WTC11 (cell line): ENCODE measurements at regions not wholly inside any gene's neighbourhood (a gene's known extent, or its start where the extent isn't known, plus 50 kb on each side); places are given as distances from the start of the nearest gene placed in this dataset.

Experiments
- ATAC-seq: fragments of 200-7000 bp; cut with Tn5 transposase; 2 replicates; pipeline ENCODE4 v1.10.0; 2021; ENCODE audit warnings: mild to moderate bottlenecking, moderate library complexity
- CTCF ChIA-PET: fragments of 300-600 bp; sonication (Branson Sonifier 250); formaldehyde crosslinking; loops from one replicate; lab custom pipeline; 2021; ENCODE audit warnings: antibody characterized with exemption; lab: Charles Lee
- POLR2A ChIA-PET: fragments of 350-600 bp; sonication (Branson Sonifier 250); formaldehyde crosslinking; loops from one replicate; lab custom pipeline; 2021; ENCODE audit warnings: antibody characterized with exemption; lab: Charles Lee
- DNase-seq: peaks from one replicate; pipeline ENCODE4 v3.0.0; 2021; ENCODE audit warnings: low spot score
- H3K27ac Mint-ChIP-seq: 2 replicates; pipeline ENCODE4 v1.8.0; 2021; ENCODE audit warnings: mixed read lengths
- H3K27me3 Mint-ChIP-seq: 2 replicates; pipeline ENCODE4 v1.8.0; 2021; ENCODE audit warnings: low read depth, mild to moderate bottlenecking, moderate library complexity, mixed read lengths
- H3K36me3 Mint-ChIP-seq: 2 replicates; pipeline ENCODE4 v1.8.0; 2021; ENCODE audit warnings: mixed read lengths
- H3K4me1 Mint-ChIP-seq: 2 replicates; pipeline ENCODE4 v1.8.0; 2022; ENCODE audit warnings: mixed read lengths
- H3K4me3 Mint-ChIP-seq: 2 replicates; pipeline ENCODE4 v1.8.0; 2021; ENCODE audit warnings: mild to moderate bottlenecking, moderate library complexity, mixed read lengths
- H3K9me3 Mint-ChIP-seq: 2 replicates; pipeline ENCODE4 v1.8.0; 2021; ENCODE audit warnings: mixed read lengths
- CBFB ChIP-seq: sonication (generic); formaldehyde crosslinking; IDR thresholded peaks from 2 replicates; pipeline ENCODE4 v1.8.1; 2022; ENCODE audit warnings: mild to moderate bottlenecking, low read depth, missing genetic modification reagents
- ETV6 ChIP-seq: sonication (generic); formaldehyde crosslinking; IDR thresholded peaks from 2 replicates; pipeline ENCODE4 v1.8.1; 2022; ENCODE audit warnings: mild to moderate bottlenecking, missing genetic modification reagents
- FOXP1 ChIP-seq: sonication (generic); formaldehyde crosslinking; IDR thresholded peaks from 2 replicates; pipeline ENCODE4 v1.8.0; 2022; ENCODE audit warnings: missing genetic modification reagents, mild to moderate bottlenecking, moderate library complexity, borderline replicate concordance
- GABPB1 ChIP-seq: sonication (generic); formaldehyde crosslinking; IDR thresholded peaks from 2 replicates; pipeline ENCODE4 v1.8.1; 2023; ENCODE audit warnings: mild to moderate bottlenecking, missing genetic modification reagents
- JAZF1 ChIP-seq: fragments of 250-450 bp; sonication (Bioruptor Pico); IDR thresholded peaks from 2 replicates; pipeline ENCODE4 v1.9.0; 2021; ENCODE audit warnings: moderate library complexity, mild to moderate bottlenecking, inconsistent platforms
- NFATC4 ChIP-seq: fragments of 250-450 bp; sonication (Bioruptor Pico); IDR thresholded peaks from 2 replicates; pipeline ENCODE4 v1.9.0; 2021; ENCODE audit warnings: mild to moderate bottlenecking
- NFYB ChIP-seq: sonication (generic); formaldehyde crosslinking; conservative IDR thresholded peaks from 2 replicates; pipeline ENCODE4 v1.8.0; 2022; ENCODE audit warnings: low read depth, missing genetic modification reagents
- NR1H2 ChIP-seq: sonication (generic); formaldehyde crosslinking; IDR thresholded peaks from 2 replicates; pipeline ENCODE4 v1.9.0; 2021; ENCODE audit warnings: mild to moderate bottlenecking, moderate library complexity, missing genetic modification reagents
- NR3C1 ChIP-seq: sonication (generic); formaldehyde crosslinking; conservative IDR thresholded peaks from 2 replicates; pipeline ENCODE4 v1.8.1; 2023; ENCODE audit warnings: low read depth, mild to moderate bottlenecking, missing genetic modification reagents
- TCF7 ChIP-seq: sonication (generic); formaldehyde crosslinking; IDR thresholded peaks from 2 replicates; pipeline ENCODE4 v1.8.0; 2022; ENCODE audit warnings: mild to moderate bottlenecking, low read depth, missing genetic modification reagents, moderate library complexity
- ZNF263 ChIP-seq: sonication (generic); formaldehyde crosslinking; IDR thresholded peaks from 2 replicates; pipeline ENCODE4 v1.8.1; 2022; ENCODE audit warnings: low read depth, mild to moderate bottlenecking, moderate library complexity, missing genetic modification reagents
- ZNF416 ChIP-seq: fragments of 250-450 bp; sonication (Bioruptor Pico); IDR thresholded peaks from 2 replicates; pipeline ENCODE4 v1.9.0; 2021; ENCODE audit warnings: mild to moderate bottlenecking, inconsistent platforms
- TF ChIP-seq, protein P1 (sequence below): sonication (generic); formaldehyde crosslinking; IDR thresholded peaks from 2 replicates; pipeline ENCODE4 v1.8.1; 2022; ENCODE audit warnings: mild to moderate bottlenecking, moderate library complexity, missing genetic modification reagents
- TF ChIP-seq, protein P2 (sequence below): sonication (generic); formaldehyde crosslinking; IDR thresholded peaks from 2 replicates; pipeline ENCODE4 v1.8.0; 2022; ENCODE audit warnings: mild to moderate bottlenecking, missing genetic modification reagents
- TF ChIP-seq, protein P3 (sequence below): fragments of 250-450 bp; sonication (Bioruptor Pico); IDR thresholded peaks from 2 replicates; pipeline ENCODE4 v1.9.0; 2021; ENCODE audit warnings: mild to moderate bottlenecking, borderline replicate concordance
- TF ChIP-seq, protein P4 (sequence below): fragments of 250-450 bp; sonication (Bioruptor Pico); IDR thresholded peaks from 2 replicates; pipeline ENCODE4 v1.9.0; 2021; ENCODE audit warnings: moderate library complexity, mild to moderate bottlenecking, inconsistent platforms, borderline replicate concordance
- TF ChIP-seq, protein P5 (sequence below): sonication (generic); formaldehyde crosslinking; IDR thresholded peaks from 2 replicates; pipeline ENCODE4 v1.8.1; 2023; ENCODE audit warnings: mild to moderate bottlenecking, missing genetic modification reagents, borderline replicate concordance

DNA sequence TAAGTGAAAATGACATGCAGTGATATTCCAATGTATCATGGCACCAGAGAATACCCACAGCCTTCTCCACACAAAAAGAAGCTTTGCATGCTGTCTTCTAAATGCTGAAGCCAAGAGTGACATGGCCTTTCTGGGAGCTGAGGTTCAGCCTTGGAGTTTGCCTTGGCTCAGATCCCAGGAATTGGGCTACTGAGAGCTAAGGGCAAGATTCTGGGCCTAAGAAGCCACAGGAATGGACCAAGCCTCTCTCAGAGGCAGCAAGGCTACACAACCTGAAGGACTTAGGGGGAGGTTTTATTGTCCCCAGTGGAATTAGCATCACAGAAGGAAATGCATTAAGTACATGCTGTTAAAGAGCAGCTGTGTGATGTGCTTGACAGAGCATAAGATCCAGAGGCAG, 1078.5 kb downstream of the TUSC7 start:
- DNase-seq: no peak
- H3K9me3 Mint-ChIP-seq: no peaks in the 10 kb centered on the region; the same call in 1 of the 2 replicates
- POLR2A ChIA-PET: interaction anchor here (0.6 kb wide), 1 partner anchor 21 kb away, joined by 3 read pairs; no protein-coding TSS in a partner anchor
- no peaks in the 10 kb centered on the region for H3K36me3 Mint-ChIP-seq
- H3K4me3 Mint-ChIP-seq: no peak overlapping the region
- H3K4me1 Mint-ChIP-seq: peaks cover 37% of the 10 kb centered on the region
- TF ChIP-seq, protein P1, sequence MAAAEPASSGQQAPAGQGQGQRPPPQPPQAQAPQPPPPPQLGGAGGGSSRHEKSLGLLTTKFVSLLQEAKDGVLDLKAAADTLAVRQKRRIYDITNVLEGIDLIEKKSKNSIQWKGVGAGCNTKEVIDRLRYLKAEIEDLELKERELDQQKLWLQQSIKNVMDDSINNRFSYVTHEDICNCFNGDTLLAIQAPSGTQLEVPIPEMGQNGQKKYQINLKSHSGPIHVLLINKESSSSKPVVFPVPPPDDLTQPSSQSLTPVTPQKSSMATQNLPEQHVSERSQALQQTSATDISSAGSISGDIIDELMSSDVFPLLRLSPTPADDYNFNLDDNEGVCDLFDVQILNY (CRISPR knock-in tag): no peak
- TF ChIP-seq TCF7 (CRISPR knock-in tag): no peak
- TF ChIP-seq NFATC4: no peak
- TF ChIP-seq JAZF1 (CRISPR knock-in tag): no peak
- TF ChIP-seq GABPB1: no peak
- TF ChIP-seq NFYB (CRISPR knock-in tag): no peak
- TF ChIP-seq ETV6 (CRISPR knock-in tag): no peak
- TF ChIP-seq NR1H2 (CRISPR knock-in tag): no peak
- TF ChIP-seq, protein P2, sequence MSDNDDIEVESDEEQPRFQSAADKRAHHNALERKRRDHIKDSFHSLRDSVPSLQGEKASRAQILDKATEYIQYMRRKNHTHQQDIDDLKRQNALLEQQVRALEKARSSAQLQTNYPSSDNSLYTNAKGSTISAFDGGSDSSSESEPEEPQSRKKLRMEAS: no peak
- no peak for TF ChIP-seq NR3C1
- TF ChIP-seq, all 79 proteins: peak for 0
- H3K27me3 Mint-ChIP-seq: no peaks in the 10 kb centered on the region
- ATAC-seq: peak; percentile 81
- CTCF ChIA-PET: no interaction called here
- 0 out of 2 replicates have a peak overlapping the region, but pooled peaks have one; percentile 32 for H3K27ac Mint-ChIP-seq

DNA sequence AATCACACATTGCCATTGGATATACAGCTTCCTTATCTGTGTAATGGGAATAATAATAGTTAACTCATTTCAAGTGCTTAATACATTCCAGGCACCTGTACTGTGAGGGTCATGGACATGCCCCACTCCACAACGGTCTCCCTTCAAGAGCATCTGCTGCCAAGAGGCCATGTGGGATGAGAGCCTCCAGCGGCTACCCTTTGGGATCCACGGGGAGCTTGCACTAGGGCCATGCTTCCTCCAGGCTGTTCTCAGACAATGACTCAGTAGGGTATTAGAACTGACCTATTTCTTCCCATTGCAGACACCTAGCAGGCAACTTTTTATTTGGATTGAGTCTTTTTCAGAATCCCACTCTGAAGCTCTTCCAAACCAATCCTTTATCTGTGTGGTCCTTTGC, 1078.9 kb downstream of the TUSC7 start:
- no peaks in the 10 kb centered on the region for H3K36me3 Mint-ChIP-seq
- no peaks in the 10 kb centered on the region for H3K9me3 Mint-ChIP-seq
- H3K27ac Mint-ChIP-seq: peak overlapping the region; percentile 35; the same call in 1 of the 2 replicates
- ChIA-PET POLR2A (interaction anchor here (0.6 kb wide), 1 partner anchor 21 kb away, joined by 3 read pairs; no protein-coding TSS in a partner anchor), CTCF (no interaction called here)
- peak; percentile 56 for ATAC-seq
- DNase-seq: no peak
- no peak overlapping the region for H3K4me3 Mint-ChIP-seq
- TF ChIP-seq CBFB (CRISPR knock-in tag): no peak
- TF ChIP-seq TCF7 (CRISPR knock-in tag): no peak
- TF ChIP-seq FOXP1: no peak
- H3K27me3 Mint-ChIP-seq: no peaks in the 10 kb centered on the region
- peaks cover 37% of the 10 kb centered on the region for H3K4me1 Mint-ChIP-seq

DNA sequence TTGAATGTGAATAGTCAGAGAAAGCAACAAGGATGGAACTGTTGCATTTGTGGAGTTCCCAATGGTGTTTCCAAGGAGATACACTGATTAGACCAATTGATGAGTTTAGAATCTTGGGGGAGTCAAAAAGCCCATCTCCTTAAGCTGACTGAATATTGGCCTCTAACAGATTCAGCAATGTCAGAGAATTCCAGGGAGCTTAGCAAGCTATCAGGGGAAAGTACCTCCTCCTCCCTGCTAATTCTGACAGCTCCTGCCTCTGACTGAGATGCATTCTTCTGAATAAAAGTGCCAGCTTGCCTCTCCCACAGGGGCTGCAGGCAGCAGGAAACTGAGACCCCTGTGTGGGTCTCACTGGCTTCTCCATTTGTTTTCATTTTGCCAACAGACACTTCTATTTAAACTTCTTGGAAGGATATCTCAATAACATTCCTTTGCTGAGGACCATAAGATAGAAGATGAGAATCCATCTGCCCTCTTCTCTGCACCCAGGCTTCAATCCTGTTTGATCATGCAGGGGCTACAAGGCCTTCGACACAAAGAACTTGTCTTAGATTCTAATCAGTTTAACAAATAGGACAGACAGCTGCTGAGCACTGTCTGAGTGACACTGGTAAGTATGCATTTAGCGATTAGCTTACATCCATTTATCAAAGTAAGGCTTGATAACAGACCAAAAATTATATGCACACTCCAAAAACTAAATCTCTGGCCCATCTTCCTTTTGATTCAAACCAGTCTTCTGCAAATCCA, 1080.8 kb downstream of the TUSC7 start:
- ChIA-PET POLR2A (interaction anchor here (0.6 kb wide), 1 partner anchor 12 kb away, joined by 3 read pairs; no protein-coding TSS in a partner anchor), CTCF (interaction anchor here (1.1 kb wide), 1 partner anchor 11 kb away, joined by 3 read pairs; no protein-coding TSS in a partner anchor)
- H3K4me1 Mint-ChIP-seq: peaks cover 41% of the 10 kb centered on the region
- ATAC-seq (peak; percentile 69), DNase-seq (no peak)
- H3K9me3 Mint-ChIP-seq: no peaks in the 10 kb centered on the region
- no peaks in the 10 kb centered on the region for H3K36me3 Mint-ChIP-seq
- no peaks in the 10 kb centered on the region for H3K27me3 Mint-ChIP-seq
- peak overlapping the region; percentile 80 for H3K27ac Mint-ChIP-seq
- no peak overlapping the region for H3K4me3 Mint-ChIP-seq
- TF ChIP-seq, protein P3, sequence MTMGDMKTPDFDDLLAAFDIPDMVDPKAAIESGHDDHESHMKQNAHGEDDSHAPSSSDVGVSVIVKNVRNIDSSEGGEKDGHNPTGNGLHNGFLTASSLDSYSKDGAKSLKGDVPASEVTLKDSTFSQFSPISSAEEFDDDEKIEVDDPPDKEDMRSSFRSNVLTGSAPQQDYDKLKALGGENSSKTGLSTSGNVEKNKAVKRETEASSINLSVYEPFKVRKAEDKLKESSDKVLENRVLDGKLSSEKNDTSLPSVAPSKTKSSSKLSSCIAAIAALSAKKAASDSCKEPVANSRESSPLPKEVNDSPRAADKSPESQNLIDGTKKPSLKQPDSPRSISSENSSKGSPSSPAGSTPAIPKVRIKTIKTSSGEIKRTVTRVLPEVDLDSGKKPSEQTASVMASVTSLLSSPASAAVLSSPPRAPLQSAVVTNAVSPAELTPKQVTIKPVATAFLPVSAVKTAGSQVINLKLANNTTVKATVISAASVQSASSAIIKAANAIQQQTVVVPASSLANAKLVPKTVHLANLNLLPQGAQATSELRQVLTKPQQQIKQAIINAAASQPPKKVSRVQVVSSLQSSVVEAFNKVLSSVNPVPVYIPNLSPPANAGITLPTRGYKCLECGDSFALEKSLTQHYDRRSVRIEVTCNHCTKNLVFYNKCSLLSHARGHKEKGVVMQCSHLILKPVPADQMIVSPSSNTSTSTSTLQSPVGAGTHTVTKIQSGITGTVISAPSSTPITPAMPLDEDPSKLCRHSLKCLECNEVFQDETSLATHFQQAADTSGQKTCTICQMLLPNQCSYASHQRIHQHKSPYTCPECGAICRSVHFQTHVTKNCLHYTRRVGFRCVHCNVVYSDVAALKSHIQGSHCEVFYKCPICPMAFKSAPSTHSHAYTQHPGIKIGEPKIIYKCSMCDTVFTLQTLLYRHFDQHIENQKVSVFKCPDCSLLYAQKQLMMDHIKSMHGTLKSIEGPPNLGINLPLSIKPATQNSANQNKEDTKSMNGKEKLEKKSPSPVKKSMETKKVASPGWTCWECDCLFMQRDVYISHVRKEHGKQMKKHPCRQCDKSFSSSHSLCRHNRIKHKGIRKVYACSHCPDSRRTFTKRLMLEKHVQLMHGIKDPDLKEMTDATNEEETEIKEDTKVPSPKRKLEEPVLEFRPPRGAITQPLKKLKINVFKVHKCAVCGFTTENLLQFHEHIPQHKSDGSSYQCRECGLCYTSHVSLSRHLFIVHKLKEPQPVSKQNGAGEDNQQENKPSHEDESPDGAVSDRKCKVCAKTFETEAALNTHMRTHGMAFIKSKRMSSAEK (CRISPR knock-in tag): no peak
- TF ChIP-seq, protein P4, sequence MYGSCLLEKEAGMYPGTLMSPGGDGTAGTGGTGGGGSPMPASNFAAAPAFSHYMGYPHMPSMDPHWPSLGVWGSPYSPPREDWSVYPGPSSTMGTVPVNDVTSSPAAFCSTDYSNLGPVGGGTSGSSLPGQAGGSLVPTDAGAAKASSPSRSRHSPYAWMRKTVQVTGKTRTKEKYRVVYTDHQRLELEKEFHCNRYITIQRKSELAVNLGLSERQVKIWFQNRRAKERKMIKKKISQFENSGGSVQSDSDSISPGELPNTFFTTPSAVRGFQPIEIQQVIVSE (CRISPR knock-in tag): no peak
- TF ChIP-seq, protein P1 (CRISPR knock-in tag): no peak
- TF ChIP-seq, protein P5, sequence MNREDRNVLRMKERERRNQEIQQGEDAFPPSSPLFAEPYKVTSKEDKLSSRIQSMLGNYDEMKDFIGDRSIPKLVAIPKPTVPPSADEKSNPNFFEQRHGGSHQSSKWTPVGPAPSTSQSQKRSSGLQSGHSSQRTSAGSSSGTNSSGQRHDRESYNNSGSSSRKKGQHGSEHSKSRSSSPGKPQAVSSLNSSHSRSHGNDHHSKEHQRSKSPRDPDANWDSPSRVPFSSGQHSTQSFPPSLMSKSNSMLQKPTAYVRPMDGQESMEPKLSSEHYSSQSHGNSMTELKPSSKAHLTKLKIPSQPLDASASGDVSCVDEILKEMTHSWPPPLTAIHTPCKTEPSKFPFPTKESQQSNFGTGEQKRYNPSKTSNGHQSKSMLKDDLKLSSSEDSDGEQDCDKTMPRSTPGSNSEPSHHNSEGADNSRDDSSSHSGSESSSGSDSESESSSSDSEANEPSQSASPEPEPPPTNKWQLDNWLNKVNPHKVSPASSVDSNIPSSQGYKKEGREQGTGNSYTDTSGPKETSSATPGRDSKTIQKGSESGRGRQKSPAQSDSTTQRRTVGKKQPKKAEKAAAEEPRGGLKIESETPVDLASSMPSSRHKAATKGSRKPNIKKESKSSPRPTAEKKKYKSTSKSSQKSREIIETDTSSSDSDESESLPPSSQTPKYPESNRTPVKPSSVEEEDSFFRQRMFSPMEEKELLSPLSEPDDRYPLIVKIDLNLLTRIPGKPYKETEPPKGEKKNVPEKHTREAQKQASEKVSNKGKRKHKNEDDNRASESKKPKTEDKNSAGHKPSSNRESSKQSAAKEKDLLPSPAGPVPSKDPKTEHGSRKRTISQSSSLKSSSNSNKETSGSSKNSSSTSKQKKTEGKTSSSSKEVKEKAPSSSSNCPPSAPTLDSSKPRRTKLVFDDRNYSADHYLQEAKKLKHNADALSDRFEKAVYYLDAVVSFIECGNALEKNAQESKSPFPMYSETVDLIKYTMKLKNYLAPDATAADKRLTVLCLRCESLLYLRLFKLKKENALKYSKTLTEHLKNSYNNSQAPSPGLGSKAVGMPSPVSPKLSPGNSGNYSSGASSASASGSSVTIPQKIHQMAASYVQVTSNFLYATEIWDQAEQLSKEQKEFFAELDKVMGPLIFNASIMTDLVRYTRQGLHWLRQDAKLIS (CRISPR knock-in tag): no peak
- TF ChIP-seq ZNF416 (no peak), ZNF263 (no peak)
